ENCODE measurements at regions not wholly inside any gene's neighbourhood (a gene's known extent, or its start where the extent isn't known, plus 50 kb on each side); places are given as distances from the start of the nearest gene placed in this dataset.

GRCh38 chr12:72888693-72889092, 616.5 kb downstream of the TRHDE start:
- Histone ChIP-seq H3K9me3 (ENCODE audit: control insufficient read depth in 4 of 4, low read length in 3 of 4) (no peaks in the 10 kb centered on the region), H3K9ac (ENCODE audit: low read depth in 1 of 2, low read length in 2 of 2) (no peak overlapping the region), H3K27ac (ENCODE audit: low read depth in 1 of 2, low read length in 2 of 2) (no peak overlapping the region), H3K27me3 (ENCODE audit: control insufficient read depth in 4 of 4, insufficient read depth in 4 of 4, low read length in 3 of 4) (peaks cover 0 to 2% (median 0%) of the 10 kb centered on the region in 4 donors), H3K36me3 (ENCODE audit: control insufficient read depth in 4 of 4, insufficient read depth in 3 of 4, low read depth in 1 of 4, low read length in 3 of 4) (no peaks in the 10 kb centered on the region), H3K4me1 (ENCODE audit: control insufficient read depth in 4 of 4, insufficient read depth in 4 of 4, low read length in 3 of 4) (no peaks in the 10 kb centered on the region), H3K4me3 (ENCODE audit: low read depth in 1 of 3, low read length in 3 of 3) (no peak overlapping the region)
- TF ChIP-seq NR2F2 (IDR thresholded peaks at IDR 0.05) (no peak), YY1 (IDR thresholded peaks at IDR 0.05) (no peak), FOXA2 (IDR thresholded peaks at IDR 0.05) (no peak), TAF1 (conservative IDR thresholded peaks at IDR 0.05) (no peak), FOXA1 (IDR thresholded peaks at IDR 0.05) (no peak), REST (IDR thresholded peaks at IDR 0.05) (no peak), RAD21 (IDR thresholded peaks at IDR 0.05) (no peak), JUND (IDR thresholded peaks at IDR 0.05) (no peak), GABPA (IDR thresholded peaks at IDR 0.05 in 1 of 2, conservative IDR thresholded peaks at IDR 0.05 in 1 of 2) (no peak), ZBTB33 (IDR thresholded peaks at IDR 0.05) (no peak), SP1 (IDR thresholded peaks at IDR 0.05) (no peak), HNF4G (IDR thresholded peaks at IDR 0.05) (no peak), CTCF (IDR thresholded peaks at IDR 0.05; ENCODE audit: low read depth, low read length, missing input control) (no peak), HNF4A (conservative IDR thresholded peaks at IDR 0.05) (no peak), RXRA (IDR thresholded peaks at IDR 0.05) (no peak), EGR1 (IDR thresholded peaks at IDR 0.05; ENCODE audit: low read depth in 2 of 2) (no peak), MAX (IDR thresholded peaks at IDR 0.05) (no peak)
- TF ChIP-seq, protein P1, sequence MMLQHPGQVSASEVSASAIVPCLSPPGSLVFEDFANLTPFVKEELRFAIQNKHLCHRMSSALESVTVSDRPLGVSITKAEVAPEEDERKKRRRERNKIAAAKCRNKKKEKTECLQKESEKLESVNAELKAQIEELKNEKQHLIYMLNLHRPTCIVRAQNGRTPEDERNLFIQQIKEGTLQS (IDR thresholded peaks at IDR 0.05), result no peak
- no peak for DNase-seq (ENCODE audit: low spot score)
- 24% methylated on average over 1 of the region's 1 CpG for WGBS
